ENCODE measurements at regions not wholly inside any gene's neighbourhood (a gene's known extent, or its start where the extent isn't known, plus 50 kb on each side); places are given as distances from the start of the nearest gene placed in this dataset.

DNA sequence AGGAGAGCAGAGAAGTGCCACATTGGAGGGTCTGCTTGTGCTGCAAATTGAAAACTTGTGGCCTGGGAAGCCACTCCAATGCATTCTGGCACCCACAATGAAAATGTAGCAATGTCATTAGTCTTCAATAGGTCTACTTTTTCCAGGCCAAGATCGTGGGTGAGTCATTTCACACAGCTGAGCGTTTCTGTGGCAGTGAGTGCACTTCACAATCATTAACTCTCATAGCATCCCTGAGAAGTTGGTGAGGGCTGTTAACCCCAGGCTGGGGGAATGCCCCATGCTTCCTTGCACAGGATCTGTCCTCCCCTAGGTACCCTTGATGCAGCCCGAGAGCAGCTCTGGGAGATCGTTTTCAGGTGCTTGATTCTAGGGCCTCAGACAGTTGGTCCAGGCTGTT, 196.8 kb upstream of the ATP6AP2 start:
- POLR2A ChIA-PET, result no interaction called here
- no peaks in the 10 kb centered on the region for H3K4me1 ChIP-seq (ENCODE audit: control insufficient read depth in 2 of 2, insufficient read depth in 2 of 2, low read length in 2 of 2)
- no peaks in the 10 kb centered on the region for H3K27me3 ChIP-seq (replicated peaks in 1 of 4; ENCODE audit: control extremely low read depth in 1 of 4, control insufficient read depth in 3 of 4, insufficient read depth in 4 of 4, low read length in 3 of 4)
- WGBS (ENCODE audit: insufficient coverage), result 93% methylated on average over 2 of the region's 4 CpGs
- H3K9me3 ChIP-seq (ENCODE audit: control extremely low read depth in 1 of 3, control insufficient read depth in 2 of 3, insufficient read depth in 1 of 3, low read length in 2 of 3), result no peaks in the 10 kb centered on the region
- no peaks in the 10 kb centered on the region for H3K36me3 ChIP-seq (replicated peaks in 1 of 2; ENCODE audit: control extremely low read depth in 1 of 2, control insufficient read depth in 1 of 2, extremely low read depth in 1 of 2, insufficient read depth in 2 of 2, low read length in 1 of 2)
- H3K9me3 Mint-ChIP-seq (ENCODE audit: insufficient read depth), result no peaks in the 10 kb centered on the region
- no peak overlapping the region for H2AFZ ChIP-seq (ENCODE audit: insufficient read depth, low read depth, low read length, poor library complexity, severe bottlenecking)
- no peak overlapping the region for H3K27ac Mint-ChIP-seq
- CTCF ChIA-PET, result no interaction called here
- no peaks in the 10 kb centered on the region for H4K20me1 ChIP-seq (ENCODE audit: control insufficient read depth, insufficient read depth, low read length, poor library complexity, severe bottlenecking)
- no peaks in the 10 kb centered on the region for H3K79me2 ChIP-seq (ENCODE audit: control insufficient read depth, insufficient read depth, low read length)
- H3K4me1 Mint-ChIP-seq, result peaks cover 6% of the 10 kb centered on the region
- no peak overlapping the region for H3K4me3 ChIP-seq (ENCODE audit: control extremely low read depth in 1 of 5, extremely low read depth in 1 of 5, insufficient read depth in 1 of 5, low read depth in 2 of 5, low read length in 4 of 5)
- no peak overlapping the region for H3K4me3 Mint-ChIP-seq
- no peak for ATAC-seq (ENCODE audit: low read depth)
- TF ChIP-seq, protein P1, sequence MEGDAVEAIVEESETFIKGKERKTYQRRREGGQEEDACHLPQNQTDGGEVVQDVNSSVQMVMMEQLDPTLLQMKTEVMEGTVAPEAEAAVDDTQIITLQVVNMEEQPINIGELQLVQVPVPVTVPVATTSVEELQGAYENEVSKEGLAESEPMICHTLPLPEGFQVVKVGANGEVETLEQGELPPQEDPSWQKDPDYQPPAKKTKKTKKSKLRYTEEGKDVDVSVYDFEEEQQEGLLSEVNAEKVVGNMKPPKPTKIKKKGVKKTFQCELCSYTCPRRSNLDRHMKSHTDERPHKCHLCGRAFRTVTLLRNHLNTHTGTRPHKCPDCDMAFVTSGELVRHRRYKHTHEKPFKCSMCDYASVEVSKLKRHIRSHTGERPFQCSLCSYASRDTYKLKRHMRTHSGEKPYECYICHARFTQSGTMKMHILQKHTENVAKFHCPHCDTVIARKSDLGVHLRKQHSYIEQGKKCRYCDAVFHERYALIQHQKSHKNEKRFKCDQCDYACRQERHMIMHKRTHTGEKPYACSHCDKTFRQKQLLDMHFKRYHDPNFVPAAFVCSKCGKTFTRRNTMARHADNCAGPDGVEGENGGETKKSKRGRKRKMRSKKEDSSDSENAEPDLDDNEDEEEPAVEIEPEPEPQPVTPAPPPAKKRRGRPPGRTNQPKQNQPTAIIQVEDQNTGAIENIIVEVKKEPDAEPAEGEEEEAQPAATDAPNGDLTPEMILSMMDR (IDR thresholded peaks at IDR 0.05), result no peak
- TF ChIP-seq EZH2 (IDR thresholded peaks at IDR 0.05; ENCODE audit: borderline replicate concordance, insufficient read depth, low read depth, low read length, poor library complexity, severe bottlenecking), result no peak
- no peak overlapping the region for H3K4me2 ChIP-seq (replicated peaks; ENCODE audit: low read depth, low read length, poor library complexity, severe bottlenecking)
- no peak overlapping the region for H3K27ac ChIP-seq (ENCODE audit: low read length in 2 of 2)
- H3K27me3 Mint-ChIP-seq, result no peaks in the 10 kb centered on the region
- intact Hi-C loops (cut with micrococcal nuclease), result no loop called here
- no peak overlapping the region for H3K9ac ChIP-seq (ENCODE audit: low read length)
- no peak for DNase-seq

DNA sequence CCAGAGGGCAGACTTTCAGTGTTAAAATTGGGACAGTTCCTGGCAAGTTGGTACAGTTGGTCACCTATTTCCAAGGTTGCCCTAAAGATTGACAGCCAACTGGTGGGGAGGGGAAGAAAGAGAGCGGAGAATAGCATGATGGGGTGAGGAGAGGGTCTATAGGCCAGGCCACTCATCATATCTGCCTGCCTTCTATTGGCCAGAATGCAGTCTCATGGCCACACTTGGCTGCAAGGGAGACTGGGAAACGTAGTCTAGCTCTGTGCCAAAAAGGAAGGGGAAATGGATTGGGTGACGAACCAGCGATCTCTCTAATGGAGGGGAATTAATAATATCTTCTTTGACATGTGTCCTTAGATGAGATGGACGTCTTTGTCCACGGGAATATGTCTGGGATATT, 197.4 kb upstream of the ATP6AP2 start:
- H3K4me2 ChIP-seq (replicated peaks; ENCODE audit: low read depth, low read length, poor library complexity, severe bottlenecking), result no peak overlapping the region
- no peaks in the 10 kb centered on the region for H3K4me1 ChIP-seq (ENCODE audit: control insufficient read depth in 2 of 2, insufficient read depth in 2 of 2, low read length in 2 of 2)
- DNase-seq (no peak), ATAC-seq (ENCODE audit: low read depth) (no peak)
- H3K9ac ChIP-seq (ENCODE audit: low read length), result no peak overlapping the region
- intact Hi-C loops (cut with micrococcal nuclease), result no loop called here
- no peaks in the 10 kb centered on the region for H3K9me3 Mint-ChIP-seq (ENCODE audit: insufficient read depth)
- TF ChIP-seq EZH2 (IDR thresholded peaks at IDR 0.05; ENCODE audit: borderline replicate concordance, insufficient read depth, low read depth, low read length, poor library complexity, severe bottlenecking), result no peak
- TF ChIP-seq, protein P1 (IDR thresholded peaks at IDR 0.05), result no peak
- no peak overlapping the region for H3K4me3 ChIP-seq (ENCODE audit: control extremely low read depth in 1 of 5, extremely low read depth in 1 of 5, insufficient read depth in 1 of 5, low read depth in 2 of 5, low read length in 4 of 5)
- H3K27me3 Mint-ChIP-seq, result no peaks in the 10 kb centered on the region
- no peak overlapping the region for H2AFZ ChIP-seq (ENCODE audit: insufficient read depth, low read depth, low read length, poor library complexity, severe bottlenecking)
- H3K4me1 Mint-ChIP-seq, result peaks cover 6% of the 10 kb centered on the region
- H3K4me3 Mint-ChIP-seq, result no peak overlapping the region
- POLR2A ChIA-PET, result no interaction called here
- no peak overlapping the region for H3K27ac Mint-ChIP-seq
- H3K36me3 ChIP-seq (replicated peaks in 1 of 2; ENCODE audit: control extremely low read depth in 1 of 2, control insufficient read depth in 1 of 2, extremely low read depth in 1 of 2, insufficient read depth in 2 of 2, low read length in 1 of 2), result no peaks in the 10 kb centered on the region
- WGBS (ENCODE audit: insufficient coverage), result 57% methylated on average over 4 of the region's 6 CpGs
- no peak overlapping the region for H3K27ac ChIP-seq (ENCODE audit: low read length in 2 of 2)
- H3K27me3 ChIP-seq (replicated peaks in 1 of 4; ENCODE audit: control extremely low read depth in 1 of 4, control insufficient read depth in 3 of 4, insufficient read depth in 4 of 4, low read length in 3 of 4), result no peaks in the 10 kb centered on the region
- no peaks in the 10 kb centered on the region for H4K20me1 ChIP-seq (ENCODE audit: control insufficient read depth, insufficient read depth, low read length, poor library complexity, severe bottlenecking)
- H3K79me2 ChIP-seq (ENCODE audit: control insufficient read depth, insufficient read depth, low read length), result no peaks in the 10 kb centered on the region
- CTCF ChIA-PET, result no interaction called here
- no peaks in the 10 kb centered on the region for H3K9me3 ChIP-seq (ENCODE audit: control extremely low read depth in 1 of 3, control insufficient read depth in 2 of 3, insufficient read depth in 1 of 3, low read length in 2 of 3)
